Liver (tissue), 8 donors: ENCODE measurements at regions not wholly inside any gene's neighbourhood (a gene's known extent, or its start where the extent isn't known, plus 50 kb on each side); places are given as distances from the start of the nearest gene placed in this dataset.

Source experiments
- DNase-seq: peaks from one replicate; pipeline ENCODE4 v3.0.0-alpha.2; 2017; ENCODE audit warnings: low spot score
- H3K27ac ChIP-seq, 2 donors: one replicate each; pipeline ENCODE4 v1.7.0; 2013; ENCODE audit warnings: inconsistent platforms in 2 of 2, low read length in 2 of 2, control low read depth in 1 of 2, low read depth in 1 of 2, mild to moderate bottlenecking in 1 of 2
- H3K27me3 ChIP-seq, 4 donors: one replicate each; pipeline versions ENCODE4 v1.6.1 to v1.7.0; 2013; ENCODE audit warnings: low read length in 3 of 4, inconsistent platforms in 1 of 4, mild to moderate bottlenecking in 1 of 4, moderate library complexity in 1 of 4; ENCODE audit not compliant: control insufficient read depth in 4 of 4, insufficient read depth in 4 of 4
- H3K36me3 ChIP-seq, 4 donors: one replicate each; pipeline versions ENCODE4 v1.6.1 to v1.7.0; 2013; ENCODE audit warnings: low read length in 3 of 4, mild to moderate bottlenecking in 3 of 4, low read depth in 1 of 4, moderate library complexity in 1 of 4; ENCODE audit not compliant: control insufficient read depth in 4 of 4, insufficient read depth in 3 of 4
- H3K4me1 ChIP-seq, 4 donors: one replicate each; pipeline versions ENCODE4 v1.6.1 to v1.7.0; 2013; ENCODE audit warnings: low read length in 3 of 4, mild to moderate bottlenecking in 3 of 4, moderate library complexity in 1 of 4; ENCODE audit not compliant: control insufficient read depth in 4 of 4, insufficient read depth in 4 of 4
- H3K4me3 ChIP-seq, 3 donors: one replicate each; pipeline versions ENCODE4 v1.6.1 to v1.7.0; 2013; ENCODE audit warnings: low read length in 3 of 3, control low read depth in 1 of 3, low read depth in 1 of 3, mild to moderate bottlenecking in 1 of 3
- H3K9ac ChIP-seq, 2 donors: one replicate each; pipeline ENCODE4 v1.7.0; 2013; ENCODE audit warnings: low read length in 2 of 2, mild to moderate bottlenecking in 2 of 2, moderate library complexity in 2 of 2, control low read depth in 1 of 2, low read depth in 1 of 2
- H3K9me3 ChIP-seq, 4 donors: one replicate each; pipeline versions ENCODE4 v1.6.1 to v1.7.0; 2013; ENCODE audit warnings: low read length in 3 of 4; ENCODE audit not compliant: control insufficient read depth in 4 of 4
- EGR1 ChIP-seq, 2 donors: IDR thresholded peaks; 2 replicates each; pipeline ENCODE4 v1.6.1; 2016 to 2018; ENCODE audit warnings: antibody characterized with exemption in 2 of 2, low read depth in 2 of 2
- FOXA1 ChIP-seq: IDR thresholded peaks from 2 replicates; pipeline ENCODE4 v1.6.1; 2016; ENCODE audit warnings: antibody characterized with exemption
- FOXA2 ChIP-seq: IDR thresholded peaks from 2 replicates; pipeline ENCODE4 v1.6.1; 2016; ENCODE audit warnings: antibody characterized with exemption
- GABPA ChIP-seq, 2 donors: IDR thresholded peaks in 1 of 2; conservative IDR thresholded peaks in 1 of 2; 2 replicates each; pipeline ENCODE4 v1.6.1; 2016; ENCODE audit warnings: antibody characterized with exemption in 2 of 2, mild to moderate bottlenecking in 1 of 2, moderate library complexity in 1 of 2
- HNF4A ChIP-seq, 2 donors: conservative IDR thresholded peaks; 2 replicates each; pipeline ENCODE4 v1.6.1; 2016; ENCODE audit warnings: antibody characterized with exemption in 2 of 2, mild to moderate bottlenecking in 2 of 2
- HNF4G ChIP-seq: IDR thresholded peaks from 2 replicates; pipeline ENCODE4 v1.6.1; 2016; ENCODE audit warnings: antibody characterized with exemption
- JUND ChIP-seq, 2 donors: IDR thresholded peaks; 2 replicates each; pipeline ENCODE4 v1.6.1; 2016; ENCODE audit warnings: antibody characterized with exemption in 2 of 2
- NR2F2 ChIP-seq: IDR thresholded peaks from 2 replicates; pipeline ENCODE4 v1.6.1; 2016; ENCODE audit warnings: antibody characterized with exemption
- RAD21 ChIP-seq, 2 donors: IDR thresholded peaks; 2 replicates each; pipeline ENCODE4 v1.6.1; 2016; ENCODE audit warnings: antibody characterized with exemption in 2 of 2, mild to moderate bottlenecking in 2 of 2
- RXRA ChIP-seq, 2 donors: IDR thresholded peaks; 2 replicates each; pipeline ENCODE4 v1.6.1; 2017 to 2018; ENCODE audit warnings: antibody characterized with exemption in 2 of 2, mild to moderate bottlenecking in 1 of 2
- SP1 ChIP-seq: IDR thresholded peaks from 2 replicates; pipeline ENCODE4 v1.6.1; 2018; ENCODE audit warnings: antibody characterized with exemption, mild to moderate bottlenecking
- TAF1 ChIP-seq: conservative IDR thresholded peaks from 2 replicates; pipeline ENCODE4 v1.6.1; 2016; ENCODE audit warnings: antibody characterized with exemption, mild to moderate bottlenecking
- YY1 ChIP-seq: IDR thresholded peaks from 2 replicates; pipeline ENCODE4 v1.6.1; 2016; ENCODE audit warnings: antibody characterized with exemption, mild to moderate bottlenecking
- WGBS: extraction: QIAGEN DNeasy Blood & Tissue Kit; methylation state at CpG from one replicate; pipeline ENCODE4 v1.1.7; 2013; 5-methylcytosine and 5-hydroxymethylcytosine counted together
- TF ChIP-seq, protein P1 (sequence below): IDR thresholded peaks from 2 replicates; pipeline ENCODE4 v1.6.1; 2016; ENCODE audit warnings: antibody characterized with exemption, mild to moderate bottlenecking
- TF ChIP-seq, protein P2 (sequence below): fragments of 150-350 bp; IDR thresholded peaks from 2 replicates; pipeline ENCODE4 v1.5.1; 2017; ENCODE audit warnings: improper control_type of control experiment, low read depth, low read length; ENCODE audit not compliant: missing input control
- TF ChIP-seq, protein P3 (sequence below): IDR thresholded peaks from 2 replicates; pipeline ENCODE4 v1.6.1; 2016; ENCODE audit warnings: antibody characterized with exemption
- TF ChIP-seq, protein P4 (sequence below): IDR thresholded peaks from 2 replicates; pipeline ENCODE4 v1.6.1; 2016; ENCODE audit warnings: antibody characterized with exemption
- TF ChIP-seq, protein P5 (sequence below): IDR thresholded peaks from 2 replicates; pipeline ENCODE4 v1.6.1; 2016; ENCODE audit warnings: antibody characterized with exemption
- donor health status: healthy.
- donor health status: healthy.
- donor health status: healthy.
- donor health status: healthy.
- donor health status: healthy.

DNA sequence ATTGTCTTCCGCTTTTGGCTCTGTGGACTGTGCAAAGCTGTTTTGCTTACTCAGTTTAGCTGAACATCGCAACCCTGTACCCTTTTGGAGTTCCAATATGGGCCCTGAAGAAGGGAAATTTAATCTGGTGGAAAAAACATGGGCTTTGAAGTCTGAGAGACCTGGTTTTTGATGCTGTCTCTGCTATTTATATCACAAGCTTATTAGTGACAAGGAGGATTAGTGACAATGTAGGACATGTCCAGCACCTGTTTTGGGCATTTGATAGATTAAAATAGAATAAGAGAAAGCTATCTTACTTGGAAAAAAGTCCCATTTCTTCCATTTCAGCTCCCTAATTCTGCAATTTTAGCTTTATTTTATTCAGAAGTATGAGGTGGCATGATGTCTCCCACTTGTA lies 417.3 kb downstream of the SPRY1 start:
- Histone ChIP-seq H3K4me3 (no peak overlapping the region), H3K27ac (no peak overlapping the region), H3K36me3 (no peaks in the 10 kb centered on the region), H3K9ac (no peak overlapping the region), H3K27me3 (no peaks in the 10 kb centered on the region), H3K4me1 (no peaks in the 10 kb centered on the region), H3K9me3 (no peaks in the 10 kb centered on the region)
- no peak for DNase-seq
- no peak for TF ChIP-seq GABPA (IDR thresholded peaks at IDR 0.05 in 1 of 2, conservative IDR thresholded peaks at IDR 0.05 in 1 of 2)
- TF ChIP-seq, protein P1, sequence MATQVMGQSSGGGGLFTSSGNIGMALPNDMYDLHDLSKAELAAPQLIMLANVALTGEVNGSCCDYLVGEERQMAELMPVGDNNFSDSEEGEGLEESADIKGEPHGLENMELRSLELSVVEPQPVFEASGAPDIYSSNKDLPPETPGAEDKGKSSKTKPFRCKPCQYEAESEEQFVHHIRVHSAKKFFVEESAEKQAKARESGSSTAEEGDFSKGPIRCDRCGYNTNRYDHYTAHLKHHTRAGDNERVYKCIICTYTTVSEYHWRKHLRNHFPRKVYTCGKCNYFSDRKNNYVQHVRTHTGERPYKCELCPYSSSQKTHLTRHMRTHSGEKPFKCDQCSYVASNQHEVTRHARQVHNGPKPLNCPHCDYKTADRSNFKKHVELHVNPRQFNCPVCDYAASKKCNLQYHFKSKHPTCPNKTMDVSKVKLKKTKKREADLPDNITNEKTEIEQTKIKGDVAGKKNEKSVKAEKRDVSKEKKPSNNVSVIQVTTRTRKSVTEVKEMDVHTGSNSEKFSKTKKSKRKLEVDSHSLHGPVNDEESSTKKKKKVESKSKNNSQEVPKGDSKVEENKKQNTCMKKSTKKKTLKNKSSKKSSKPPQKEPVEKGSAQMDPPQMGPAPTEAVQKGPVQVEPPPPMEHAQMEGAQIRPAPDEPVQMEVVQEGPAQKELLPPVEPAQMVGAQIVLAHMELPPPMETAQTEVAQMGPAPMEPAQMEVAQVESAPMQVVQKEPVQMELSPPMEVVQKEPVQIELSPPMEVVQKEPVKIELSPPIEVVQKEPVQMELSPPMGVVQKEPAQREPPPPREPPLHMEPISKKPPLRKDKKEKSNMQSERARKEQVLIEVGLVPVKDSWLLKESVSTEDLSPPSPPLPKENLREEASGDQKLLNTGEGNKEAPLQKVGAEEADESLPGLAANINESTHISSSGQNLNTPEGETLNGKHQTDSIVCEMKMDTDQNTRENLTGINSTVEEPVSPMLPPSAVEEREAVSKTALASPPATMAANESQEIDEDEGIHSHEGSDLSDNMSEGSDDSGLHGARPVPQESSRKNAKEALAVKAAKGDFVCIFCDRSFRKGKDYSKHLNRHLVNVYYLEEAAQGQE: no peak
- TF ChIP-seq FOXA1: no peak
- TF ChIP-seq SP1: no peak
- no peak for TF ChIP-seq FOXA2
- no peak for TF ChIP-seq JUND (IDR thresholded peaks at IDR 0.05)
- TF ChIP-seq HNF4G: no peak
- TF ChIP-seq RAD21 (IDR thresholded peaks at IDR 0.05): no peak
- TF ChIP-seq HNF4A (conservative IDR thresholded peaks at IDR 0.05): no peak
- TF ChIP-seq RXRA (IDR thresholded peaks at IDR 0.05): no peak
- TF ChIP-seq, protein P2, sequence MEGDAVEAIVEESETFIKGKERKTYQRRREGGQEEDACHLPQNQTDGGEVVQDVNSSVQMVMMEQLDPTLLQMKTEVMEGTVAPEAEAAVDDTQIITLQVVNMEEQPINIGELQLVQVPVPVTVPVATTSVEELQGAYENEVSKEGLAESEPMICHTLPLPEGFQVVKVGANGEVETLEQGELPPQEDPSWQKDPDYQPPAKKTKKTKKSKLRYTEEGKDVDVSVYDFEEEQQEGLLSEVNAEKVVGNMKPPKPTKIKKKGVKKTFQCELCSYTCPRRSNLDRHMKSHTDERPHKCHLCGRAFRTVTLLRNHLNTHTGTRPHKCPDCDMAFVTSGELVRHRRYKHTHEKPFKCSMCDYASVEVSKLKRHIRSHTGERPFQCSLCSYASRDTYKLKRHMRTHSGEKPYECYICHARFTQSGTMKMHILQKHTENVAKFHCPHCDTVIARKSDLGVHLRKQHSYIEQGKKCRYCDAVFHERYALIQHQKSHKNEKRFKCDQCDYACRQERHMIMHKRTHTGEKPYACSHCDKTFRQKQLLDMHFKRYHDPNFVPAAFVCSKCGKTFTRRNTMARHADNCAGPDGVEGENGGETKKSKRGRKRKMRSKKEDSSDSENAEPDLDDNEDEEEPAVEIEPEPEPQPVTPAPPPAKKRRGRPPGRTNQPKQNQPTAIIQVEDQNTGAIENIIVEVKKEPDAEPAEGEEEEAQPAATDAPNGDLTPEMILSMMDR: no peak
- TF ChIP-seq, protein P3, sequence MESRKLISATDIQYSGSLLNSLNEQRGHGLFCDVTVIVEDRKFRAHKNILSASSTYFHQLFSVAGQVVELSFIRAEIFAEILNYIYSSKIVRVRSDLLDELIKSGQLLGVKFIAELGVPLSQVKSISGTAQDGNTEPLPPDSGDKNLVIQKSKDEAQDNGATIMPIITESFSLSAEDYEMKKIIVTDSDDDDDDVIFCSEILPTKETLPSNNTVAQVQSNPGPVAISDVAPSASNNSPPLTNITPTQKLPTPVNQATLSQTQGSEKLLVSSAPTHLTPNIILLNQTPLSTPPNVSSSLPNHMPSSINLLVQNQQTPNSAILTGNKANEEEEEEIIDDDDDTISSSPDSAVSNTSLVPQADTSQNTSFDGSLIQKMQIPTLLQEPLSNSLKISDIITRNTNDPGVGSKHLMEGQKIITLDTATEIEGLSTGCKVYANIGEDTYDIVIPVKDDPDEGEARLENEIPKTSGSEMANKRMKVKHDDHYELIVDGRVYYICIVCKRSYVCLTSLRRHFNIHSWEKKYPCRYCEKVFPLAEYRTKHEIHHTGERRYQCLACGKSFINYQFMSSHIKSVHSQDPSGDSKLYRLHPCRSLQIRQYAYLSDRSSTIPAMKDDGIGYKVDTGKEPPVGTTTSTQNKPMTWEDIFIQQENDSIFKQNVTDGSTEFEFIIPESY: no peak
- no peak for TF ChIP-seq YY1
- TF ChIP-seq TAF1: no peak
- WGBS: 93% methylated on average over 2 of the region's 2 CpGs

DNA sequence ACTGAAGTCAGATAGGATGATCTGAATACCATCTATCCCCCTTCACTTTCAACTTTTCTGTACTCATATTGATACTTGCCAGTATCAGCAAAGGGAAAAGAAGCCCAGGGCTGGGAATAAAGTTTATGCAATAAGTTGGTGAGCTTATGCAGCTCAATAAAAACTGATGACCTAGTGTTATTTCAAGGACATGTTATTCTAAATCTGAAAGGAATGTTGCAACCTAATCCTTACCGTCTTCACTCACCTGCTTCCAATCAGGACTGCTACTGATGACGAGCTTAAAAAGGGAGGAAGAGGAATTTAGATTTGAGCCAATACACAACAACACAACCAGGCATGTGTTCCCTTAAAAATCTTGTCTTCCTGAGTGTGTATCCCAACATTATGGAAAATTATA lies 419.9 kb downstream of the SPRY1 start:
- TF ChIP-seq GABPA (IDR thresholded peaks at IDR 0.05 in 1 of 2, conservative IDR thresholded peaks at IDR 0.05 in 1 of 2) (no peak), HNF4A (conservative IDR thresholded peaks at IDR 0.05) (no peak), NR2F2 (no peak), EGR1 (IDR thresholded peaks at IDR 0.05; ENCODE audit: low read depth in 2 of 2) (no peak), TAF1 (no peak), RAD21 (IDR thresholded peaks at IDR 0.05) (no peak), HNF4G (no peak), FOXA2 (no peak), JUND (IDR thresholded peaks at IDR 0.05) (no peak), SP1 (no peak), RXRA (IDR thresholded peaks at IDR 0.05) (no peak), YY1 (no peak), FOXA1 (no peak)
- TF ChIP-seq, protein P4, sequence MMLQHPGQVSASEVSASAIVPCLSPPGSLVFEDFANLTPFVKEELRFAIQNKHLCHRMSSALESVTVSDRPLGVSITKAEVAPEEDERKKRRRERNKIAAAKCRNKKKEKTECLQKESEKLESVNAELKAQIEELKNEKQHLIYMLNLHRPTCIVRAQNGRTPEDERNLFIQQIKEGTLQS: no peak
- TF ChIP-seq, protein P5, sequence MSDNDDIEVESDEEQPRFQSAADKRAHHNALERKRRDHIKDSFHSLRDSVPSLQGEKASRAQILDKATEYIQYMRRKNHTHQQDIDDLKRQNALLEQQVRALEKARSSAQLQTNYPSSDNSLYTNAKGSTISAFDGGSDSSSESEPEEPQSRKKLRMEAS: no peak
- TF ChIP-seq, protein P1: no peak
- TF ChIP-seq, protein P3: no peak
- Histone ChIP-seq H3K27me3 (no peaks in the 10 kb centered on the region), H3K36me3 (no peaks in the 10 kb centered on the region), H3K4me3 (no peak overlapping the region), H3K9me3 (peaks cover 0 to 3% (median 0%) of the 10 kb centered on the region in 4 donors), H3K4me1 (no peaks in the 10 kb centered on the region), H3K27ac (no peak overlapping the region), H3K9ac (no peak overlapping the region)
- DNase-seq: no peak
- WGBS: 72% methylated on average over 2 of the region's 2 CpGs
